Endodermal cell (in vitro differentiated cells): ENCODE measurements at regions not wholly inside any gene's neighbourhood (a gene's known extent, or its start where the extent isn't known, plus 50 kb on each side); places are given as distances from the start of the nearest gene placed in this dataset.

Experiments
- DNase-seq: peaks from one replicate; pipeline ENCODE4 v3.0.0-alpha.2; 2017
- H3K27ac ChIP-seq: 2 replicates; pipeline ENCODE4 v1.5.1; 2013; ENCODE audit warnings: mild to moderate bottlenecking, low read depth, low read length, moderate library complexity
- H3K27me3 ChIP-seq: 2 replicates; pipeline ENCODE4 v1.6.1; 2013; ENCODE audit warnings: mild to moderate bottlenecking, low read length, moderate library complexity; ENCODE audit not compliant: insufficient read depth, control insufficient read depth, poor library complexity, severe bottlenecking
- H3K36me3 ChIP-seq: 2 replicates; pipeline ENCODE4 v1.7.0; 2013; ENCODE audit warnings: mild to moderate bottlenecking, low read length, moderate library complexity; ENCODE audit not compliant: control insufficient read depth, insufficient read depth
- H3K4me1 ChIP-seq: one replicate; pipeline ENCODE4 v1.7.0; 2013; ENCODE audit warnings: low read length; ENCODE audit not compliant: control insufficient read depth, insufficient read depth
- H3K4me3 ChIP-seq: 2 replicates; pipeline ENCODE4 v1.5.1; 2013; ENCODE audit warnings: mild to moderate bottlenecking, low read length, moderate library complexity
- H3K9ac ChIP-seq: 2 replicates; pipeline ENCODE4 v1.6.1; 2013; ENCODE audit warnings: mild to moderate bottlenecking, low read length, moderate library complexity; ENCODE audit not compliant: poor library complexity, severe bottlenecking; ENCODE audit errors: extremely low read depth
- H3K9me3 ChIP-seq: 2 replicates; pipeline ENCODE4 v1.6.1; 2013; ENCODE audit warnings: mild to moderate bottlenecking, low read length, moderate library complexity; ENCODE audit not compliant: control insufficient read depth
- H3K27ac Mint-ChIP-seq: 2 replicates; pipeline ENCODE4 v1.8.0; 2020; ENCODE audit warnings: mixed read lengths
- H3K27me3 Mint-ChIP-seq: 2 replicates; pipeline ENCODE4 v1.8.0; 2021; ENCODE audit warnings: mild to moderate bottlenecking, mixed read lengths; ENCODE audit not compliant: insufficient read depth
- H3K36me3 Mint-ChIP-seq: 2 replicates; pipeline ENCODE4 v1.8.0; 2020; ENCODE audit warnings: low read depth, mixed read lengths
- H3K4me1 Mint-ChIP-seq: 2 replicates; pipeline ENCODE4 v1.8.0; 2020; ENCODE audit warnings: mixed read lengths
- H3K4me3 Mint-ChIP-seq: 2 replicates; pipeline ENCODE4 v1.8.0; 2020; ENCODE audit warnings: mild to moderate bottlenecking, moderate library complexity, mixed read lengths
- H3K9me3 Mint-ChIP-seq: 2 replicates; pipeline ENCODE4 v1.8.0; 2020; ENCODE audit warnings: mild to moderate bottlenecking, mixed read lengths
- WGBS, 2 experiments: methylation state at CpG; one replicate each; pipeline versions ENCODE4 v1.1.5 to v1.1.7; 2013; ENCODE audit warnings: missing lambda C conversion rate in 2 of 2, mixed read lengths in 1 of 2; ENCODE audit not compliant: insufficient coverage in 1 of 2, insufficient read length in 1 of 2; 5-methylcytosine and 5-hydroxymethylcytosine counted together
- TF ChIP-seq, protein P1 (sequence below): fragments of 200-600 bp; sonication (generic); conservative IDR thresholded peaks from 2 replicates; pipeline ENCODE4 v1.5.0; 2021; ENCODE audit warnings: antibody characterized with exemption, mild to moderate bottlenecking

GRCh38 chr4:181323061-181323460 is 920.1 kb upstream of the TENM3 start:
- no peak overlapping the region for H3K27ac Mint-ChIP-seq
- H3K36me3 Mint-ChIP-seq, result no peaks in the 10 kb centered on the region
- TF ChIP-seq, protein P1, sequence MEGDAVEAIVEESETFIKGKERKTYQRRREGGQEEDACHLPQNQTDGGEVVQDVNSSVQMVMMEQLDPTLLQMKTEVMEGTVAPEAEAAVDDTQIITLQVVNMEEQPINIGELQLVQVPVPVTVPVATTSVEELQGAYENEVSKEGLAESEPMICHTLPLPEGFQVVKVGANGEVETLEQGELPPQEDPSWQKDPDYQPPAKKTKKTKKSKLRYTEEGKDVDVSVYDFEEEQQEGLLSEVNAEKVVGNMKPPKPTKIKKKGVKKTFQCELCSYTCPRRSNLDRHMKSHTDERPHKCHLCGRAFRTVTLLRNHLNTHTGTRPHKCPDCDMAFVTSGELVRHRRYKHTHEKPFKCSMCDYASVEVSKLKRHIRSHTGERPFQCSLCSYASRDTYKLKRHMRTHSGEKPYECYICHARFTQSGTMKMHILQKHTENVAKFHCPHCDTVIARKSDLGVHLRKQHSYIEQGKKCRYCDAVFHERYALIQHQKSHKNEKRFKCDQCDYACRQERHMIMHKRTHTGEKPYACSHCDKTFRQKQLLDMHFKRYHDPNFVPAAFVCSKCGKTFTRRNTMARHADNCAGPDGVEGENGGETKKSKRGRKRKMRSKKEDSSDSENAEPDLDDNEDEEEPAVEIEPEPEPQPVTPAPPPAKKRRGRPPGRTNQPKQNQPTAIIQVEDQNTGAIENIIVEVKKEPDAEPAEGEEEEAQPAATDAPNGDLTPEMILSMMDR, result no peak
- no peaks in the 10 kb centered on the region for H3K27me3 ChIP-seq
- no peaks in the 10 kb centered on the region for H3K36me3 ChIP-seq
- H3K4me3 ChIP-seq, result no peak overlapping the region
- no peak overlapping the region for H3K27ac ChIP-seq
- H3K27me3 Mint-ChIP-seq, result no peaks in the 10 kb centered on the region
- DNase-seq, result no peak
- WGBS, 2 experiments, result 83% methylated on average over 1 of the region's 2 CpGs; no CpG with 5 or more reads in 1 of the 2 experiments
- no peaks in the 10 kb centered on the region for H3K4me1 ChIP-seq
- H3K9me3 Mint-ChIP-seq, result no peaks in the 10 kb centered on the region
- H3K9ac ChIP-seq, result no peak overlapping the region
- H3K9me3 ChIP-seq, result no peaks in the 10 kb centered on the region
- H3K4me3 Mint-ChIP-seq, result no peak overlapping the region
- H3K4me1 Mint-ChIP-seq, result no peaks in the 10 kb centered on the region

DNA sequence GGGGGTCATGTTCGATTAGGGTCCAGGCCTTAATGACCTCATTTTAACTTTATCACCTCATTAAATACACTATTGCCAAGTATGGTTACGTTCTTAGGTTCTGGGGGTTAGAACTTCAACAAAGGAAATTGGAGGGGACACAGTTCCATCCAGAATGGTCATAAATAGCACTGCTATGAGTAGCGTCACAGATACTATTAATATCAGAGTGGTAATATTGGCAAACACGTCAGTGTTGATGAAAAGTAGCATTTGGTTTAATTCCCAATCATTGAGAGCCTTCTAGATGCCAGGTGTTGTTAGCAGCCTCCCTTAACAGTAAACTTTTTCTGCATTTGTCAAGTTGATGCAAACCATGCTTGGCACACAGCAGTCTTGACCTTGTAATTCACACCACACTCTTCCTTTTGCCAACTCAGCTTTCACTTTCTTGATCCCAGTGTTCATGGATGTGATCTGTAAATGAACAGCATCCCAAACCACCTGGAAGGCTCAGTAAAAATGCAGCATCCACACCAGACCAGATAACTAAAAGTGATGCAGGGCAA is 912.5 kb upstream of the TENM3 start:
- no peaks in the 10 kb centered on the region for H3K27me3 ChIP-seq
- Mint-ChIP-seq H3K4me1 (peaks cover 6% of the 10 kb centered on the region), H3K4me3 (no peak overlapping the region), H3K27me3 (no peaks in the 10 kb centered on the region), H3K9me3 (peaks cover 6% of the 10 kb centered on the region), H3K27ac (no peak overlapping the region), H3K36me3 (no peaks in the 10 kb centered on the region)
- peaks cover 5% of the 10 kb centered on the region for H3K9me3 ChIP-seq
- no peak overlapping the region for H3K27ac ChIP-seq
- TF ChIP-seq, protein P1, result no peak
- no peak for DNase-seq
- H3K4me3 ChIP-seq, result no peak overlapping the region
- WGBS, 2 experiments, result 95 to 100% methylated on average over 3 of the region's 4 CpGs
- no peaks in the 10 kb centered on the region for H3K36me3 ChIP-seq
- H3K4me1 ChIP-seq, result no peaks in the 10 kb centered on the region
- no peak overlapping the region for H3K9ac ChIP-seq

GRCh38 chr4:181331214-181331613 is 912.0 kb upstream of the TENM3 start:
- H3K9ac ChIP-seq, result no peak overlapping the region
- H3K27me3 ChIP-seq, result no peaks in the 10 kb centered on the region
- DNase-seq, result no peak
- WGBS, 2 experiments, result 57 to 62% methylated on average over 1 of the region's 1 CpG
- no peaks in the 10 kb centered on the region for H3K36me3 Mint-ChIP-seq
- no peaks in the 10 kb centered on the region for H3K27me3 Mint-ChIP-seq
- no peak overlapping the region for H3K27ac ChIP-seq
- H3K36me3 ChIP-seq, result no peaks in the 10 kb centered on the region
- H3K9me3 ChIP-seq, result peaks cover 5% of the 10 kb centered on the region
- no peaks in the 10 kb centered on the region for H3K4me1 ChIP-seq
- H3K4me3 Mint-ChIP-seq, result no peak overlapping the region
- peaks cover 6% of the 10 kb centered on the region for H3K4me1 Mint-ChIP-seq
- H3K4me3 ChIP-seq, result no peak overlapping the region
- peaks cover 6% of the 10 kb centered on the region for H3K9me3 Mint-ChIP-seq
- no peak overlapping the region for H3K27ac Mint-ChIP-seq
- TF ChIP-seq, protein P1, result no peak
